C4-2B (cell line): ENCODE measurements at regions not wholly inside any gene's neighbourhood (a gene's known extent, or its start where the extent isn't known, plus 50 kb on each side); places are given as distances from the start of the nearest gene placed in this dataset.
"Not testable (repeated sequence)": the region's sequence is repeated elsewhere in the genome, so short reads cannot be mapped to it uniquely, and the experiment has no call there.

Source experiments
- ZFX ChIP-seq: fragments of 450-650 bp; IDR thresholded peaks from 2 replicates; pipeline ENCODE4 v1.6.1; 2017
- TF ChIP-seq, protein P1 (sequence below): fragments of 450-650 bp; conservative IDR thresholded peaks from 2 replicates; pipeline ENCODE4 v1.5.1; 2017; ENCODE audit warnings: mild to moderate bottlenecking

DNA sequence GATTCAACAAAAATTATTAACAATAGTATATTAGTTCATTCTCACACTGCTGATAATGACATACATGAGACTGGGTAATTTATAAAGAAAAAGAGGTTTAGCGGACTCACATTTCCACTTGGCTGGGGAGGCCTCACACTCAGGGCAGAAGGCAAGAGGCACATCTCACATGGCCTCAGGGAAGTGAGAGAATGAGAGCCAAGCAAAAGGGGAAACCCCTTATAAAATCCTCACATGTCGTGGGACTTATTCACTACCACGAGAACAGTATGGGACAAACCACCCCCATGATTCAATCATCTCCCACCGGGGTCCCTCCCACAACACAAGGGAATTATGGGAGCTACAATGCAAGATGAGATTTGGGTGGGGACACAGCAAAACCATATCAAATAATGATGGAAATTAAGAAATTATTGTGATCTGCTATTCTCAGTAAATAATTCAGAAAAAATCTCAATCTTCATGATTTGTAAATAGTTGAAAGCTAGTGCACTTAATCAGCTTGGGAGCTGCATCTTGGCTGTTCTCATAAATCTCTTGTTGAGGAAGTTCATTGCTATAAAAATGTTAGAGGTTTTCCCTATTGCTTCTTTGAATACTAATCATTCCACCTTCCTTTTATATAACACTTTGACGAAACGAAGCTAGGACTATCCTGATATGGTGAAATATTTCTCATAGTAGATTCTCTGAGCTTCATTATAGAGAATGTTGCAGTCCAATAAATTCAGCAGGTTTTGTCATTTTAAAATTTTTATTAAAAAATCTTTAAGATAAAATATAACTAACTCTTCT is 179.2 kb downstream of the SPDYE17 start:
- TF ChIP-seq, protein P1, sequence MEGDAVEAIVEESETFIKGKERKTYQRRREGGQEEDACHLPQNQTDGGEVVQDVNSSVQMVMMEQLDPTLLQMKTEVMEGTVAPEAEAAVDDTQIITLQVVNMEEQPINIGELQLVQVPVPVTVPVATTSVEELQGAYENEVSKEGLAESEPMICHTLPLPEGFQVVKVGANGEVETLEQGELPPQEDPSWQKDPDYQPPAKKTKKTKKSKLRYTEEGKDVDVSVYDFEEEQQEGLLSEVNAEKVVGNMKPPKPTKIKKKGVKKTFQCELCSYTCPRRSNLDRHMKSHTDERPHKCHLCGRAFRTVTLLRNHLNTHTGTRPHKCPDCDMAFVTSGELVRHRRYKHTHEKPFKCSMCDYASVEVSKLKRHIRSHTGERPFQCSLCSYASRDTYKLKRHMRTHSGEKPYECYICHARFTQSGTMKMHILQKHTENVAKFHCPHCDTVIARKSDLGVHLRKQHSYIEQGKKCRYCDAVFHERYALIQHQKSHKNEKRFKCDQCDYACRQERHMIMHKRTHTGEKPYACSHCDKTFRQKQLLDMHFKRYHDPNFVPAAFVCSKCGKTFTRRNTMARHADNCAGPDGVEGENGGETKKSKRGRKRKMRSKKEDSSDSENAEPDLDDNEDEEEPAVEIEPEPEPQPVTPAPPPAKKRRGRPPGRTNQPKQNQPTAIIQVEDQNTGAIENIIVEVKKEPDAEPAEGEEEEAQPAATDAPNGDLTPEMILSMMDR: not testable (repeated sequence)
- not testable (repeated sequence) for TF ChIP-seq ZFX
